Activated naive CD8-positive, alpha-beta T cell treated with anti-CD3 and anti-CD28 coated beads, Interleukin-2, amount 10 ng/mL, durations not matched to agents 7 days and 5 days (primary cell): ENCODE measurements at regions not wholly inside any gene's neighbourhood (a gene's known extent, or its start where the extent isn't known, plus 50 kb on each side); places are given as distances from the start of the nearest gene placed in this dataset.
A peak's percentile ranks its signal among the peaks of the same experiment; 100 is the strongest.
"Not testable (repeated sequence)": the region's sequence is repeated elsewhere in the genome, so short reads cannot be mapped to it uniquely, and the experiment has no call there.

ENCODE experiments used
- ATAC-seq: fragments of 150-1000 bp; cut with Tn5 transposase; one replicate; pipeline ENCODE4 v1.10.0; 2021; ENCODE audit warnings: low read depth, moderate library complexity
- POLR2A ChIA-PET: fragments of 350-600 bp; sonication (Branson Sonifier 250); formaldehyde crosslinking; loops from one replicate; lab custom pipeline; 2021; ENCODE audit warnings: antibody characterized with exemption; lab: Charles Lee
- DNase-seq: peaks from one replicate; pipeline ENCODE4 v3.0.0; 2021
- H3K27ac Mint-ChIP-seq: one replicate; pipeline ENCODE4 v1.8.0; 2022; ENCODE audit warnings: mild to moderate bottlenecking, mixed read lengths
- H3K27me3 Mint-ChIP-seq: one replicate; pipeline ENCODE4 v1.8.0; 2022; ENCODE audit warnings: mild to moderate bottlenecking, moderate library complexity, mixed read lengths
- H3K36me3 Mint-ChIP-seq: one replicate; pipeline ENCODE4 v1.8.0; 2021; ENCODE audit warnings: mild to moderate bottlenecking, mixed read lengths
- H3K4me1 Mint-ChIP-seq: one replicate; pipeline ENCODE4 v1.8.0; 2021; ENCODE audit warnings: mixed read lengths
- H3K4me3 Mint-ChIP-seq: one replicate; pipeline ENCODE4 v1.8.0; 2022; ENCODE audit warnings: mild to moderate bottlenecking, moderate library complexity, mixed read lengths
- H3K9me3 Mint-ChIP-seq: one replicate; pipeline ENCODE4 v1.8.0; 2021; ENCODE audit warnings: mixed read lengths

DNA sequence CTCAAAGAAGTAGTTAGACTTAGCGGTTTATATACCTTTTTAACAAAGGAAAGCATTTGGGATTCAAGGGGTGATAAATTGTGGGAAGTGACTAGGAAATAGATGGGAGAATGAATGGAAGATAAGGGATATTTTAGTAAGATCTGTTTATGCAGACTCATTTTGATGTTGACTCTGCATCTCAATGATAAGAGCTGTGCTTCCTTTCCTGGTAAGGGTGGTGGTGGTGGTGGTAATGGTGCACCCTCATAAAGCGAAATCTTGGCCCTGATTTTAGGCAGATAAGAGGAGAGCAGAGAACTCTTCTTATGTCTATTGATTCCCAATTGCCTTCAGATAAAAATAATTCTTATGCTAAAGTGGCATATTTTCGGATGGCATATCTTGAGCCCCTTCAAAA, 197.1 kb downstream of the SPRY1 start:
- peaks cover 18% of the 10 kb centered on the region for H3K36me3 Mint-ChIP-seq
- no peak overlapping the region for H3K4me3 Mint-ChIP-seq
- POLR2A ChIA-PET: no interaction called here
- no peaks in the 10 kb centered on the region for H3K27me3 Mint-ChIP-seq
- H3K4me1 Mint-ChIP-seq: peaks cover 32% of the 10 kb centered on the region
- ATAC-seq (no peak), DNase-seq (no peak)
- no peak overlapping the region for H3K27ac Mint-ChIP-seq
- peaks cover 5% of the 10 kb centered on the region for H3K9me3 Mint-ChIP-seq

DNA sequence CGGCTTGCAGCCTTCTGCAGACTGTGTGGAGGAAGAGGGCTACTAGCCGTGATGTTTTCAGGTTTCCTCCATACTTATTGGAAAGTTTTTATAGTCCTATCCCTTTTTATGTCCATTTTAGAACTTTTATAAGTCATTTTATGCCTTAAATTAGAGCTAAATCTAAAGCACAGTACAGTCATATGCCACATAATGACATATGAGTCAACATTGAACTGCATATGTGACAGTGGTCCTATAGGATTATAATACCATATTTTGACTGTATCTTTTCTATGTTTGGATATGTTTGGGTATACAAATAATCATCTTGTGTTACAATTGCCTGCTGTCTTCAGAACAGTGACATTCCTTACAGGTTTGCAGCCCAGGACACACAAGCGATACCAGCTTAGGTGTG, 200.2 kb downstream of the SPRY1 start:
- Mint-ChIP-seq H3K36me3 (peaks cover 15% of the 10 kb centered on the region), H3K9me3 (peaks cover 4% of the 10 kb centered on the region), H3K4me1 (peaks cover 45% of the 10 kb centered on the region), H3K27me3 (no peaks in the 10 kb centered on the region), H3K27ac (no peak overlapping the region), H3K4me3 (no peak overlapping the region)
- DNase-seq (no peak), ATAC-seq (no peak)
- POLR2A ChIA-PET: interaction anchor here (0.7 kb wide), 1 partner anchor 22 kb away, joined by 3 read pairs; no protein-coding TSS in a partner anchor

DNA sequence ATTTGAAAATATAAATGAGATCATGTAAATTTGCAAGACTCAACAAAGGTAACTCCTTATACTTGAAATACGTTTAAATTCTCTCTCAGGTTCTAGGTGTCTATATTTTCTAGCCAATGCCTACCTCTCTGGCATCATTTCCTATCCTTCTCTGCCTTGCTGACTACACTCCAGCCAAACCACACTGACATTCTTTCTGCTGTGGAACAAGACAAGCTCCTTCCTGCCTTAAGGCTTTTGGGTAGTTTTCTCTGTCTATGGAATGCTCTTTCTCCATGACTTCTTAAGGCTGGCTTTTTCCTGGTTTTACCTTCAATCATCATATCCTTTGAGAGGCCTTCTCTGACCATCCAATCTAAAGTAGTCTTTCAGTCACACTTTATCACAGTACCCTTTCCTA, 201.0 kb downstream of the SPRY1 start:
- POLR2A ChIA-PET: interaction anchor here (1.8 kb wide), 1 partner anchor 19 kb away, joined by 4 read pairs; no protein-coding TSS in a partner anchor
- H3K36me3 Mint-ChIP-seq: peaks cover 17% of the 10 kb centered on the region
- no peak overlapping the region for H3K4me3 Mint-ChIP-seq
- no peak overlapping the region for H3K27ac Mint-ChIP-seq
- H3K9me3 Mint-ChIP-seq: peaks cover 4% of the 10 kb centered on the region
- no peak for ATAC-seq
- no peaks in the 10 kb centered on the region for H3K27me3 Mint-ChIP-seq
- H3K4me1 Mint-ChIP-seq: peaks cover 52% of the 10 kb centered on the region
- no peak for DNase-seq

DNA sequence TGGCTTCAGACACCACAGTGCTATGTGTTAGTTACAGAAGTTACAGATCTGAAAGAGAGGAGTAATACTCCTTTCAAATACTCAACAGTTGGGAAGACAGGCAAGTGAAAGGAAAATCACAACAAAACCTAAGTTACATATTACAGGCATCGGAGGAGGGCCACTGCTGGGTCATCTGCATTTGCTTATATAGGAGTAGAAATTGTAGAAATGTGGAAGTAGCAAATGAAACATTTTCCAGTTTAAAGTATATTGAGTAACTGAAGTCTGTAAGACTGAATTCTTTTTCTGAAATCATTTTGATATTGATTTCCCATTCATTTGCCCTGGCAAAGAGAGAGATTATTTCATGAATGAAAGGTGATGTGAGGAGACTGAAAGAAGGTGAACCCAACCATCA, 201.7 kb downstream of the SPRY1 start:
- peaks cover 16% of the 10 kb centered on the region for H3K36me3 Mint-ChIP-seq

DNA sequence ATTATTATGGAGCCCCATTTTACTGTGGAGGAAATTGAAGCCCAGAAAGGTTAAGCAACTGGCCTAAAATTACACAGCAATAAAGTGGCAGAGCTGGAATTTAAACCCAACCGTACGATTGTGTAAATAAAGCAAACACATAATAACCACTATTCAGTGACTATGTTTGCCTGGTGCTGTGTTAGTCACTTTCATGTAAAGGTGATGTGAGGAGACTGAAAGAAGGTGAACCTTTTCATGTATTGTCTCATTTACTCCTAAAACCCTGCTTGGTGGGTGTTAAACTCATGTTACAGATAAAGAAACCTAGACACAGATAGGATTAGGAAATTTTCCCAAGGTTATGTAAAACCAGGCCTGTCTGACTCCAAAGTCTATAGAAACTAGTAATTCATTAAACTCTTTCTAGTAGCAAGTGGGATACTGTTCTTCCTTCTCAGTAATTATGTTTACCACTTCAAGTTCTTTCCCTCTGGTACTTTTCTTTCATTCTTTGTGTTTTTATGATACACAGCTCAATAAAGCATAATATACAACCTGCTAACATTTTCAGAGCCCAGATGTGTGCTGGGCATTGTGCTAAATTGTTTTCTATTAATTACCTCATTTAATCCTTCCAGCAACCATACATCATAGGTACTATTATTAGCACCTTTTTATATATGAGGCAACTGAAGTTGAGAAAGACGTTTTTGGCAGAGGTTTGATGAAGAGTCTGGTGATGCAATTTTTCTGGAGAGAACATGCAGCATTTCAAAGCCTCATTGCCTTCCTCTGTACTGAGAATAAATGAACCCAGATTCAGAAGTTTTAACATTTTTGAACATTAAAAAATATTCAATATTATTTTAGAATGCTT, 202.7 kb downstream of the SPRY1 start:
- peaks cover 53% of the 10 kb centered on the region for H3K4me1 Mint-ChIP-seq
- peak overlapping the region; percentile 35 for H3K4me3 Mint-ChIP-seq
- ATAC-seq (peak; percentile 20), DNase-seq (no peak)
- H3K27me3 Mint-ChIP-seq: no peaks in the 10 kb centered on the region
- peak overlapping the region; percentile 83 for H3K27ac Mint-ChIP-seq
- H3K36me3 Mint-ChIP-seq: peaks cover 17% of the 10 kb centered on the region
- peaks cover 3% of the 10 kb centered on the region for H3K9me3 Mint-ChIP-seq
- POLR2A ChIA-PET: interaction anchor here (0.7 to 1.4 kb wide), 3 partner anchors 18 to 185 kb away, joined by 3 to 4 read pairs (median 4); no protein-coding TSS in a partner anchor

More for the DNA sequence above, 201.7 kb downstream of the SPRY1 start:
- H3K9me3 Mint-ChIP-seq: no peaks in the 10 kb centered on the region
- H3K4me3 Mint-ChIP-seq: no peak overlapping the region
- no peak for ATAC-seq
- POLR2A ChIA-PET: interaction anchor here (1.8 kb wide), 1 partner anchor 19 kb away, joined by 4 read pairs; no protein-coding TSS in a partner anchor
- peaks cover 53% of the 10 kb centered on the region for H3K4me1 Mint-ChIP-seq
- no peak for DNase-seq
- H3K27ac Mint-ChIP-seq: peak overlapping the region; percentile 14
- no peaks in the 10 kb centered on the region for H3K27me3 Mint-ChIP-seq

DNA sequence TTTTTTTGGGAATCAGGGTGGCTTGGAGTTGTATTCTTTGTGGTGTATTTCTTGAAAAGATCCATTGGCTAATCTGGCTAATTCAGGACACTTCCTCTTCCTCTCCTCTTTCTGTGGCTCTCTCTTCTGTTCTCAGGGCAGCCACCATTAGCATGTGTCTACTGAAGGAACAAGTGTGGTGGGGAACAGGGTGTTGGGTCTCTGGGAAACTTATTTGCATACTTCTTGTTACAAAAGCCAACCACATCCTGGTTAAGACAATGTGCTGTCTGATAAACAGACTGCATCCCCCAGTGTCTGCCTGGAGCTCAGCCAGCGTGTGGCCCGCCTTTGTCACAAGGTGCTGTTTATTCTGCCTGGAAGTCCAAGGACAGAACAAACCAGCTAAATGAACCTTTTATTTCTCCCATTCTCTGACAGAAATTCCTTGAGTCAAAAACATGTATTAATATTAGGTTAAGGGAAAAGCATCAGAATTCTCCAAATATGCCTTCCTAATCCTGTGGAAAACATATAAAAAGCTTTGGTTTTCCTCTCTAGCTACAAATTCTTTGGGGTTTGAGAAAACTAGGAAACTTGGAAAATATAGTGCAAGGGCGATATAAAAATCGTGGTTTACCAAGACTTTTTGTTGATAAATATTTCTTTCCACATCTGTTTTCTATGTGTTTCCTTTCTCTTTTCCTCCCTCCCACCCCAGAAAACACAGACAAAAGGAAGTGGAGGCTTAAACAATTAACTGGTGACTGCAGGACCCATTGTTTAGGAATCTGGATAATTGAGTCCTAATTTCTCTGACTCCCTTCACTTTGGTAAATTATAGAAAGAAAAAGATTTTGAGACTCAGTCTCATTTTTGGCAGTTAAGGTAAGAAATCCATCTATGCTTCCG, 203.6 kb downstream of the SPRY1 start:
- H3K36me3 Mint-ChIP-seq: peaks cover 20% of the 10 kb centered on the region
- no peaks in the 10 kb centered on the region for H3K27me3 Mint-ChIP-seq
- H3K9me3 Mint-ChIP-seq: peaks cover 5% of the 10 kb centered on the region
- DNase-seq (peak; percentile 60), ATAC-seq (peak; percentile 99)
- POLR2A ChIA-PET: interaction anchor here (0.6 to 1.4 kb wide), 3 partner anchors 17 to 666 kb away, joined by 3 to 4 read pairs (median 4); no protein-coding TSS in a partner anchor
- peaks cover 57% of the 10 kb centered on the region for H3K4me1 Mint-ChIP-seq
- peak overlapping the region; percentile 69 for H3K4me3 Mint-ChIP-seq
- H3K27ac Mint-ChIP-seq: peak overlapping the region; percentile 90

DNA sequence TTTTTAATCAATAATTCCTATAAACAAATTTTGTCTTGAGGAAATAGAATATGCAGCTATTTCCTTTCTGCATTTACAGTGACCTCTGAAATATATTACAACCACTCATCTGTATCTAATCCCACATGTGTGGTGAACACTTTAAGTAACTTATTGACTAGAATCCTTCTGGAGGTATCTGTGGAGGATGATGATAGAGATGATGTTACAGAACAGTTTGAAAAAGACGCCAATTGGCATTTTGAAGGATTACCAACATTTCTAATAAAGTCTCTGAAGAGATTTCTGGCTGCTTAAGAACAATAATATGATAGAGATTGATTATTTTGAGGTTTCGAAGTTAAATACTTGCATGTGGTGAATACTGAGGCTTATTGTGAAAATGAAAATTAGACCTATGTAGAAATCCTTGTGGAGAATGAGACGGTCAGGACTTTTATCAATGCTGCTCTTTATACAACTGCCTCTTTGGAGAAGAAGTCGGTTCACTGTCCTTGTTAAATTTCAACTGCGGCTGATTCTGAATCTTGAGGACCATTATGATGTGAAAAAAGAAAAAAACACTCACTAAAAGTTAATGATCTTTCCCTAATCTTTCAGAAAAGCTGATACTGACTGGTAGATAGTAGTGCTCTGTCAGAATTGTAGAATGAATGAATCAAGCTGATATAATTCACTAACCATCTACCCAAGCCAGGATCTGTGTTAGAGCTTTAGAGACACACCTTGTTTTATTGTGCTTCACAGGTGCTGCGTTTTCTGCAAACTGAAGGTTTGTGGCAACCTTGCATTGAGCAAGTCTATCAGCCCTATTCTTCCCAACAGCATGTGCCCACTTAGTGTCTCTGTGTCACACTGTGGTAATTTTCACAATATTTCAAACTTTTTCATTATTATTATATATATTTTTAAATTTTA, 204.7 kb downstream of the SPRY1 start:
- no peak for ATAC-seq
- no peaks in the 10 kb centered on the region for H3K27me3 Mint-ChIP-seq
- H3K4me3 Mint-ChIP-seq: peak overlapping the region; percentile 69
- H3K36me3 Mint-ChIP-seq: peaks cover 19% of the 10 kb centered on the region
- no peak overlapping the region for H3K27ac Mint-ChIP-seq
- peaks cover 5% of the 10 kb centered on the region for H3K9me3 Mint-ChIP-seq
- POLR2A ChIA-PET: interaction anchor here (1.4 kb wide), 1 partner anchor 16 kb away, joined by 4 read pairs; no protein-coding TSS in a partner anchor
- DNase-seq: no peak
- peaks cover 65% of the 10 kb centered on the region for H3K4me1 Mint-ChIP-seq

DNA sequence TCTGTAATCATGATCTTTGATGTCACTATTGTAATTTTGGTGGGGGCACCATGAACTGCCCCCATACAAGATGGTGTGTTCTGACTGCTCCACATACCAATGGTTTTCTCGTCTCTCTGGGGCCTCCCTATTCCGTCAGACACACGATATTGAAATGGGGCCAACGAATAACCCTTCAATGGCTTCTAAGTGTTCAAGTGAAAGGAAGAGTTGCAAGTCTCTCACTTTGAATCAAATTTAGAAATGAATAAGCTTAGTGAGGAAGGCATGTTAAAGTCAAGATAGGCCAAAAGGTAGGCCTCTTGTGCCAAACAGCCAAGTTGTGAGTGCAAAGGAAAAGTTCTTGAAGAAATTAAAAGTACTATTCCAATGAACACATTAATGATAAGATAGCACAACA, 205.4 kb downstream of the SPRY1 start:
- DNase-seq (no peak), ATAC-seq (no peak)
- Mint-ChIP-seq H3K4me3 (no peak overlapping the region), H3K36me3 (peaks cover 18% of the 10 kb centered on the region), H3K4me1 (peaks cover 72% of the 10 kb centered on the region), H3K27ac (peak overlapping the region; percentile 28), H3K27me3 (no peaks in the 10 kb centered on the region), H3K9me3 (peaks cover 5% of the 10 kb centered on the region)
- POLR2A ChIA-PET: no interaction called here

DNA sequence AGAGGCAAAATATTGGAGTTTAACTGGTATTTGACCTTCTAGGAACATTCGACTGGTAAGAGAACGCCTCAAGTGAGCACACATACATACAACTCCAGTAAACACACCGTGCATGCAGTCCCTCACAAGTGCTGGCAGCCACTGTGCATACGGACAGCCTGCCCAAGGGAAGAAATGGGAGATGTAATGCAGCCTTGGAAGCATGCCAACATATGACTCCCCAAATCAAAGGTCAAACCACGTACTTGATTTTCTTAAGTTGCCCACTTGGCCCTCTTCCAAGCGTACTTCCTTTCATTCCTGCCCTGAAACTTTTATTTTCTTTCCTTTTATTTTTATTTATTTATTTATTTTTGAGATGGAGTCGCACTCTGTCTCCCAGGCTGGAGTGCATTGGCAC, 206.6 kb downstream of the SPRY1 start:
- no peak overlapping the region for H3K27ac Mint-ChIP-seq
- H3K27me3 Mint-ChIP-seq: no peaks in the 10 kb centered on the region
- no peak for ATAC-seq
- H3K9me3 Mint-ChIP-seq: peaks cover 5% of the 10 kb centered on the region
- H3K4me3 Mint-ChIP-seq: no peak overlapping the region
- H3K4me1 Mint-ChIP-seq: peaks cover 74% of the 10 kb centered on the region
- DNase-seq: no peak
- POLR2A ChIA-PET: no interaction called here
- peaks cover 17% of the 10 kb centered on the region for H3K36me3 Mint-ChIP-seq

DNA sequence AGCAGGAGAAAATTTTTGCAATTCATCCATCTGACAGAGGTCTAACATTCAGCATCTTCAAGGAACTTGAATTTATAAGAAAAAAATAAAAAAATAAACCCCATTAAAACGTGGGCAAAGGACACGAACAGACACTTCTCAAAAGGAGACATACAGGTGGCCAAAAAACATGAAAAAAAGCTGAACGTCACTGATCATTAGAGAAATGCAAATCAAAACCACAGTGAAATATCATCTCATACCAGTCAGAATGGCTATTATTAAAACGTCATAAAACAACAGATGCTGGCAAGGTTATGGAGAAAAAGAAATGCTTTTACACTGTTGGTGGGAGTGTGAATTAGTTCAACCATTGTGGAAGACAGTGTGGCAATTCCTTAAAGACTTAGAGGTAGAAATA, 209.2 kb downstream of the SPRY1 start:
- Mint-ChIP-seq H3K4me1 (peaks cover 57% of the 10 kb centered on the region), H3K27ac (peak overlapping the region; percentile 97), H3K36me3 (peaks cover 16% of the 10 kb centered on the region)
- H3K4me3 Mint-ChIP-seq, ATAC-seq, DNase-seq, H3K9me3 Mint-ChIP-seq, H3K27me3 Mint-ChIP-seq: not testable (repeated sequence)
- POLR2A ChIA-PET: interaction anchor here (1.4 kb wide), 1 partner anchor 128 kb away, joined by 3 read pairs; no protein-coding TSS in a partner anchor

DNA sequence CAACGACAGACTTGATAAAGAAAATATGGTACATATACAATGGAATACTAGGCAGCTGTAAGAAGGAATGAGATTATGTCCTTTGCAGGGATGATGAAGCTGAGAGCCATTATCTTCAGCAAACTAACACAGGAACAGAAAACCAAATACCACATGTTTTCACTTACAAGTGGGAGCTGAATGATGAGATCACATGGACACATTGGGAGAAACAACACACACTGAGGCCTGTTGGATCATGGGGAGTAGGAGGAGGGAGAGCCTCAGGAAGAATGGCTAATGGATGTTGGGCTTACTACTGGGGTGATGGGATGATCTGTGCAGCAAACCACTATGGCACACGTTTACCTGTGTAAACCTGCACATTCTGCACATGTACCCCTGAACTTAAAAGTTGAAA, 209.7 kb downstream of the SPRY1 start:
- Mint-ChIP-seq H3K27me3 (no peaks in the 10 kb centered on the region), H3K36me3 (peaks cover 16% of the 10 kb centered on the region), H3K4me1 (peaks cover 52% of the 10 kb centered on the region), H3K4me3 (peak overlapping the region; percentile 50), H3K9me3 (peaks cover 5% of the 10 kb centered on the region), H3K27ac (peak overlapping the region; percentile 97)
- ATAC-seq (no peak), DNase-seq (no peak)
- POLR2A ChIA-PET: interaction anchor here (1.3 to 1.5 kb wide), 3 partner anchors 11 to 207 kb away, joined by 3 to 6 read pairs (median 6); no protein-coding TSS in a partner anchor

DNA sequence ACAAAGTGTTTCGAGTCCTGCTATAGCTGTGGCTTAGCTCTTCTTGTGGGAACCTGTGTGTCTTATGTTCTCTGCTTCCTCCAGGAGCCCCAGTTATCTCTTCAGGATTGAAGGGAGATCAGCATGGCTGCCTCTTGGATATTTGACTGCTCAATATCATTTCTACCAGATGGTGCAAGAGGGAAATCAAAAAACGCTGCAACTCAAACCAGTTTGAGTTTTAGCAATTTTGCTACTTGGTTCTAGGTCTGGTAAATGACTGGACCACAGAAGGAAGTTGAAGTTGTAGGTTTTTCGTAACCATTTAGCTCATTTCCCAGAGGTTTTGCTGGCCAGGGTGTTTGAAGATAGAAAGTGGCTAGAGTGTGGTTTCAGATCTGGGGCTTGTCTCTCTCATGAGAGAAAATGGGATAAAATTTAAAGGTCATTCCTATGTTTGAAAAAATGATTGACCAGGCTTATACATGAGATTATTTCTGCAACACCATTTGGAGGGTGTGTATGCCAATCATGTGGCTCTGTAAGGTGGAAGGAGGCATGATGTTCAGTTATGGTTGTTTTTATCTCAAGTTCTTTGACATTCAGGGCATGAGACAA, 210.4 kb downstream of the SPRY1 start:
- ATAC-seq: peak; percentile 83
- Mint-ChIP-seq H3K27me3 (no peaks in the 10 kb centered on the region), H3K4me1 (peaks cover 48% of the 10 kb centered on the region), H3K36me3 (peaks cover 14% of the 10 kb centered on the region), H3K9me3 (peaks cover 5% of the 10 kb centered on the region), H3K4me3 (peak overlapping the region; percentile 70), H3K27ac (peak overlapping the region; percentile 97)
- POLR2A ChIA-PET: interaction anchor here (1.3 to 1.5 kb wide), 3 partner anchors 10 to 207 kb away, joined by 3 to 6 read pairs (median 6); no protein-coding TSS in a partner anchor
- no peak for DNase-seq
